NCI-H2171 (cell line): ENCODE measurements at regions not wholly inside any gene's neighbourhood (a gene's known extent, or its start where the extent isn't known, plus 50 kb on each side); places are given as distances from the start of the nearest gene placed in this dataset.

ENCODE experiments used
- DNase-seq: peaks from one replicate; lab custom pipeline; 2025; lab: John Stamatoyannopoulos, UW

DNA sequence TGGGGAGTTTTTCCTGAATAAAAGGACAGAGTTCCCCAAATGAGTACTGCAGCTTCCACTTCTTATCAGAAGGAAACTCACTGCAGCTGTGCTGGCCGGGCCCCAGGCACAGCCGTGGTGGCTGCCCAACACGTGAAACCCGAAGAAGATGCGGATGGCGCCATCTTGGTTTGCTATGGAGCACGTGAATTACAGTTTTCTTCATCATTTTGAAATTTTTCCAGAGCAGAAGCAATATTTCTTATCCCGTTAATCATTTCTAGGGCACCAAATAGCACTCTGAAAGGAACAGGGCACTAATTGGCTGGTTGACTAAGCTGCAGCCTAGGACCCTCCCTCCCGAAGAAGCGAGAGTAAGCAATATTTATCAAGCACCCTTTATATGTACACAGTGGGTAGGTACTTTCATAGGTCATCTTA, 63.2 kb upstream of the EPS8L3 start:
- DNase-seq = no peak

DNA sequence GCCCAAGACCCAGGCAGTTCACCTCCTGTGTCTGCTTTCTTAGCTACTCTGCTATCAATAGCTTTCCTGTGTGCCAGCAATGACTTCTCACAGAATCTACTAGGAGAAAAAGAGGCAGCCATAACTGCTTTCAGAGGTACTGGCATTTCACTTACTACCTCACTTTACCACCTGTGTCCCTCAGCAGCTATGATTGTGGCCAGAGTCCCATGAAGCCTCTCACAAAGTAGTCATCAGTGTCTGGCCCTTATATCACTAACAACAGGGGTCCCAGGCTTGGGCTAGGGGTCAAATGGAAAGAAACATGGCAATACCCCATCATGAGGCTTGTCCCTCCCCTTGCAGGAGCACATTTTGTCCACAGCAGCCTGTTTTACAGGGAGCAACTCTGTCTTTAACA, 62.7 kb upstream of the EPS8L3 start:
- DNase-seq = no peak

DNA sequence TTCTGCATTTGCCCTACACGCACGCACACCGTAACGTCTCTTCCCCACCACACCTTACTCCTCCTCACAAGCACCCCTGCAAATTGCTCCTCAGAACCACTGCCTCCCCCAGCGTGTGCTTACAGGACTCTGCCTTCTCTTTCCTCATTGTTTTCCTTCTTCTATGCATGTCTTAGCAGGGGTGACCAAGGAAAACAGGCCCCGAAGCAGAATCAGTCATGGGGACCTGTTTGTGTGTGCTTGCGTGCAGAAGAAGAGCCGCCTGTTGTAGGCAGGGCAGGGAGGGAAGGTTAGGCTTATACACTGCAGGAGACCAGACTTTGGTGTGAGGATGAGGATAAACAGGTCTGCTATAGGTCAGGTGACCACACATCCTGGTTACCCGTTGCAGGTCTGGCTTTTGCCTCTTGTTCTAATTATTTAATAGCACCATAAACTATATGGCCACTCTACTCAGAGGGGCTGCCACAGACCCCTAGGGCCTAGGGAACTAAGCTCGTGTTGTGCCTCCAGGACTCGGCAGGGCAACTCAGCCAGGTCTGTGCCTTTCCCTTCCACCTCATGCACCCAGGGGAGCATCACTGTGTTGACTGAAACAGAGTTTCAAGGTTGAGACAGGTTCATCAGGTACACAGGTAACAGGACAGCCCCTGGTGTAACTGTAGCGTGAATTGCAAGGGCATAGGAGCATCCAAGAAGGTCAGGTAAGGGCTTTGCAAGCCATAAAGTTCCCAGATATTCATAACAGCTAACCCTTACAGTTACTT, 60.8 kb upstream of the EPS8L3 start:
- DNase-seq = no peak

DNA sequence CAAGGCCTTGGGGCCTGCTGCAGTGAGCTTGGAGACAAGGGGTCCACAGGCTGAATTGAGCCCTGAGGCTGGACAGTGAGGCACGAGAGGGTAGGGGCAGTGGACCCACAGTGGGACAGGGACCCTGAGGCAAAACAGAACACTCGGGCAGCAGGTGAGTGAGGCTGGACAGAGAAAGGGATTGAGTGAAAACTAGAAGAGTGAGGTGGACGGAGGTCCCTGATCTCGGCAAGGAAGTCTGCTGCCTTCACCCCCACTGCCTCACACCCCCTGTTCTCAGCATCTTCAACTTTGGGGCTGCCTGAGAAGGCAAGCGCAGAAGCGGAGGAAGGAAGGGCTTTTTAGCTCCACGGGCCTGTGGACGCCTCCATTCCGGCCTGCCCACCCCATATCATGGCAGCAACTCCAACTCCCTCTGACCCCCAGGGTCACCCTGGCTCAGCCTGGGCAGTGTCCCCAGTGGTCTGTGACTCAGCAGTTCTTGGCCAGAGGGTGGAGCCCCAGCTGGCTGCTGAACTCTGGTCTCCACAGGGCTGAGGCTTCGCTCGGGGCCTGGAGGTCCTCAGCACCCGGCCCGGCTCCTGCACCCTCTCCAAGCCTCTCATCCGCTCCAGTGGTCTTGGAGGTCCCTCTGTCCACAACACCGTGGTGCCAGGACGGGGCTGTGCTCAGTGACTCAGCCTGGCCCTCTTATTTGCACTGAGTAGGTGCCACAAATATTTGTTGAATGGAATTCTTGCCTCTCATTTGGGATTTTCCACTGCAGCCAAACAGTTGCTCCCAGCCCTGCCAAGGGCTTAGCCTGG, 60.0 kb upstream of the EPS8L3 start:
- no peak for DNase-seq

DNA sequence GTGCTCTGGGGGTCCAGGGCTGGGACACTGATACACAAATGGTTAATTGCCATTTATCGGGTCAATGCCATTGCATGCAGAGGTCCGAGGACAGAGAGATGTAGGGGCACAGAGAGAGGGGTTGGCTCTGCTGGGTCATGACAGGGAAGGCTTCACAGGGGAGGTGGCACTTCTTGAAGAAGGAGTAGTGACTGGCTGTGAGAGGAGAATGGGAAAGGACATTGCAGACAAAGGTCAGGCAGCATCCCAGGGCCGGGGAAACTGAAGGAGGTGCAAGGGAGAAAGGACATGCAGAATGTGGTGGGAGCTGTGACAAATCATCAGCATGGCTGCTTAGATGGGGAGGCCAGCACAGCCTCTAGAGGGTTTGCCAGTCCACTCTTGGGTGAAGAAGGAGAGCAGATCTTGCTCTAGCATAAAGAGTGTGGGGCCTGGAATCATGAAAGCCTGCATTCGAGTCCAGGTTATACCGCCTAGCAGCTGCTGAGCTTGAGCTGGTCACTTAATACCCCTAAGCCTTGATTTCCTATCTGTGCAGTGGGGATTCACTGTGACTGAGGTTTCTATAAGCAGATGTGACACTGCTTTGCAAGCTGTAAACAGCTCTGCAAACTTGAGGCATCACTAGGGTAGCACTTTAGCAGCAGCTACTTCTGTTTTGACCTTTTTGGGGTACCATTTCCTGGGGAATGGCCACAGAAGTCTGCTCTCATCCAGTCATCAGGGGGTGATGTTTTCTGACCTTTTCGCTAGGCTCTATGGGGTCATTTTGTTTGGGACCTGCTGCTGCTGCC, 59.2 kb upstream of the EPS8L3 start:
- no peak for DNase-seq

DNA sequence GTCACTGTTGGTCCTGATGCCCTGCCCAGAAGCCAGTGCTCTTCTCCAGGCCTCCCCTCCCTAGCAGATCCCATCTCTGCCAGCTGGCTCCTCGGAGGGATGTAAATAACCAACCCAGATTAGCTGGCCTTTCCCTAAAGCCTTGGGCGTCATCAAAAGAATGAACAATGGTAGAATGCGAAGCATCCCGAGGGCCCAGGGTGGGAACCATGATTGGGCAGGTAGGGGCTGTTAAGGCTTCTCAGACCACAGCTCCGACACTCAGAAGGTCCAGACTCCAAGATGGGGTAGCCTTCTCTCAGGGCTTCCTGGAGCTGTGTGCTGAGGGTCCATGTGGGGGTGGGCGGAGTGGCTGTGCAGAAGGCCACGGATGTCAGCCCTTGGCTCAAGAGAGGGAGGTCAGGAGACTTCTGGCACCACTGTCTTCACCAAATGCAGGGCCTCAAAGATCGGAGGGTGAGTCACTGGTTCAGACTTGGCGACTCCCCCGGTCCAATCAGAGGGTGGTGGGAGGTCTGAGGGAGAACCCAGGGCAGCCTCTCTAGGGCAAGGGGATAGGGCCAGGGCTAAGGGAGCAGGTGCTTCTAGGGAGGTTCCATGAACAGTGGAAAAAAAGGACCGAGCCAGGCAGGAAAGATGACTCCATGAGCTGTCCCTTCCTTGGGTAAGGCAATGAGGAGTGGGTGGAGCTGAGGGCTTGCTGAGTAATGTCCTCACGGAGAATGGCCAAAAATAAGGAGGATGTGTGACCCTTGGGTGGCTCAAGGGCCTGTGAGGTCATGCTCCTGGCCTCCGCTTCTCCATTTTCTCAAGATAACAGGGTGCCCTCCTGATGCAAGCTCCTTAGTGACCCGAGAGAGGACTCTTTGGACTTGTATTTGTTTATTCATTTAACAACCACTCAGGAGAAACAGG, 58.4 kb upstream of the EPS8L3 start:
- no peak for DNase-seq

DNA sequence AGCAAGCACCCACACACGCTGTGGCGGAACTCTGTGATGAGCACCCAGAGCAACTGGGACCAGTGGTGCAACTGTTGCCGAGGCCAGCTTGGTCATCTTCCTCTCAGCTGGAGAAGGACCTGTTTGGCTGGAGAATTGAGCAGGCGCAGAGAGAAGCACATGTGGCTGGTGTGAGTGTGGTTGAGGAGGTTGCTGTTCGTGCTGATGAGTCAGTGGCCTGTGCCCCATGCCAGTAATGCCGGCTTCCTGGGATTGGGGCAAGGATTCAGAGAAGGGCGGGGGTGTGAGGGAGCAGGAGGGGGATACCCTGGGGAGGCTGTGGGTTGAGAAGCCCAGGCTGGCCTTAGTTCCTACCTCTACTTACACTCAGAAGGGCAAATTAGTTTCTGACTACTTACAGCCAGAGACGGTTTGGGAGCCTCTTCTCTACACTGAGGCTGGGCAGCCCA, 57.5 kb upstream of the EPS8L3 start:
- no peak for DNase-seq

DNA sequence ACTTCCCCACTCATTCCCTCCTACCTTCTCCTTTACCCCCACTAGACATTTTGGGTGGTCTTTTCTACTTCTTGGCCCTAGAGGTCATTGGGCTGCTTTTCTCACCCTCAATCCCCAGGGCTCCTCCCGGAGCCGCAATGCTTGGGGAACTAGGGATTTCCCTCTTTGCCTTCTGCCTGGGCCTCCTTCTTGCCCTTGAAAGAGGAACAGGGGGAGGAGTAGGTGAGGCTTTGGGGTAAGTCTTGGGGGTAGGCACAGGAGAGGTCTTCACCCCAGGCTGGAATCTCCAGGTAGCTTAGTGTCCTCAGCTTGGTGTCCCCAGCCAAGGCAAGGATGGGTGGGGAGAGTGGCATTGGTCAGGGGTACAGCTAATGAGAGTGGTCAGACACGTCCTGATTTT, 56.2 kb upstream of the EPS8L3 start:
- no peak for DNase-seq

DNA sequence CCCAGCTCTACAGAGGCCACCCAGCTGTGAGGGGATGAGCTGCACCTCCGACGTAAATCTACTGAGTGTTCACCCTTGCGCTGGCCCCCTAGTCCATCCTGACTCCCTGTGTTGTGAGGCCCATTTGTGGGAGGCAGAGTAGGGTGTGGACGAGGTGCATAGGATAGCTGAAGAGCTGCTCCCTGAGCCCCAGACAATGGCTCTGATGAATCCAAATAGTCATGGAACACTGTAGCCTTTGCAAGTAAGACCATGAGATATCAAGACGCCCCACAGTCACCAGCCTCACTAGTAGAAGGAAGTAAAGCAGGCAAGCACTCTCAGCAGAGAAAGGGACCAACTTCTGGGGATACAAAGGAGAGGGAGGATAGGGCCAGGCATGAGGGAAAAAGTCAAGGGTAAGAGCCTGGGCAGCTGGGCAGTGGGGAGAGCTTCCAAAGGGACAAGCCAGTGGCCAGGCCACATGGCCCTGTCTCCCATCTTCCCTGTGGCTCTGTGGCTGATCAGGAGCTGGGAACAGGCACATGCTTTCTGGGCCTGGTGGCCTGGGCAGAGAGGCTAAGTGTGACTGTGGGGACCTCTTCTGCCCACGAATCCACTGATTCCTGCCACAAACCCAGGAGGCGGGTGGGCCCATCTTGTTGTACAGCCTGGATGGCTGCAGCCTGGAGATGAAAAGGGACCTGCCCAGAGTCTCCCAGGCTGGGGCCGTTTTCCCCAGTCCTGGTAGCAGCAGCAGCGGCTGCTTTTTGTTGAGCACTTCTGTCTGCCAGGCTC, 55.5 kb upstream of the EPS8L3 start:
- DNase-seq = no peak

DNA sequence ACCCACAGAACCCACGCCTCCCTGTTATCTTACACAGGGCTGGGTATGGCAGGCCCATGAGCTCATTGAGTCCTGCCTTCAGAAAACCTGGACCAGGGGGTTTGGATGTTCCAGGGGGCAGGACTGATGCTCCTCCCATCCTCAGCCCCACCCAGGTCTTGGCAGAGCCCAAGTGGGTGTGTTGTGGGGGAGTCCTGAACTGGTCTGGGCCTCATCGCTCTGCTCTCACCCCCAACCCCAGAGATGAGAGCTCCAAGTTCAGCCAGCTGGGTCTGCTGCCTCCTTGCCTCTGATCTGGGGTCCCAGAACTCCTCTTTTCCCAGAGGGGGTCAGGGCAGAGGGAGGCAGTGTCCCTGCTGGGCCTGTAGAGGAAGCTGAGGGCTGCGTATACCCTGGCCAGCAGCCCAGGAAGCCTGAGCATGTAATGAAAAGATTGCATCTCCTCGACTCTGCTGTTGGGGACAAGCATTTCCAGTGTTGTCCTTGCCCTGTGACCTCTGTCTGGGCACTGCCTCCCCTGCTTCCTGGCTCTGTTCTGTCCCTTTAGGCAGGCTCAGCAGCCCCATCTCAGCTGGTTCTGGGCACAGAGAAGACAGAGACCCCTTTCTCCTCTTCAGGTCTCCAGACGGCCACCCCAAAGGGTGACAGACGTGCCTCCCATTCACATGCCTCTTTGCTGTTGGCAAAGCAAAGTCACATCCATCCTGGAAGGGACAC, 54.7 kb upstream of the EPS8L3 start:
- DNase-seq = no peak

DNA sequence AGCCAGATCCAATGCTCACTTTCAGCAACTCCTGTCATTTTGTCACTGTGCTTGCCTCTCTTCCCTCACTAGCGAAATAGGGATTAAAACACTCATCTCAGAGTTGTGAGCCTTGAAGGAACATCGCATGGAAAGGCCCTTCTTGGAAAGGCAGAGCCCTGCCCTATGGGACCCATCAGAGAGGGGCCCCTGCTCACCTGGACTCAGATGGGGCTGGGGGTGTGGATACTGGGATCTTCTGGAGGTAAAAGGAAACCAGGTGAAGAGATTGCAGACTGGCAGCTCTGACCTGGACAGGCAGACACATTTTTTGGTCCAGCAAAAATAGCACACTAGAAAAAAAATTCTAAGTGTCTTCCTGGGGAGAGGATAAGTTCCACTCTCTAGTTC, 54.2 kb upstream of the EPS8L3 start:
- DNase-seq = no peak

DNA sequence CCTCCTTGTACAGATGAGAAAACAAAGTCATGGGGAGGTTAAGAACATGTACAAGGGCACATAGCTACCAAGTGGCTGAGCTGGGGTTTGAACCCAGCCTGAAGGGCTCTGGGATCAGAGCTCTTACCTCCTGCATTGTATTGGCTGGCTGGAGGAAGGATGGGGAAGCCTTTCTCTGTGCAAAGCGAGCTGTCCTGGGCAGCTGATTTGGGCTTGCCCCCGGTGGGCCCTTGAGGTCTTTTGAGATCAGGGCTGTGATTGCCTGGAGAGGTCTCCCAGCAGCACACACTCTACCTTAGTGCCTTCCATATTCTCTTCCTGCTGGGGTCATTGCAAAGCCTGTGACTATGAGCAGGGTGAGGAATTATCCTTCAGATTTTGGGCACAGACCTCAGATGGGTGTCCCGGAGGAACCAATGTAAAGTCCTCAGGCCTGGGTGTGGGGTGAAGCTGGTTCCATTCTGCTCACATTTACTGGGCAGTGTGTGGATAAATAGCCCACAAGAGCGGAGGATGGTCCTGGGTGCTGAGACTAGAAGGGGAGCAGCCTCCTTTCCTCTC, 53.3 kb upstream of the EPS8L3 start:
- no peak for DNase-seq

DNA sequence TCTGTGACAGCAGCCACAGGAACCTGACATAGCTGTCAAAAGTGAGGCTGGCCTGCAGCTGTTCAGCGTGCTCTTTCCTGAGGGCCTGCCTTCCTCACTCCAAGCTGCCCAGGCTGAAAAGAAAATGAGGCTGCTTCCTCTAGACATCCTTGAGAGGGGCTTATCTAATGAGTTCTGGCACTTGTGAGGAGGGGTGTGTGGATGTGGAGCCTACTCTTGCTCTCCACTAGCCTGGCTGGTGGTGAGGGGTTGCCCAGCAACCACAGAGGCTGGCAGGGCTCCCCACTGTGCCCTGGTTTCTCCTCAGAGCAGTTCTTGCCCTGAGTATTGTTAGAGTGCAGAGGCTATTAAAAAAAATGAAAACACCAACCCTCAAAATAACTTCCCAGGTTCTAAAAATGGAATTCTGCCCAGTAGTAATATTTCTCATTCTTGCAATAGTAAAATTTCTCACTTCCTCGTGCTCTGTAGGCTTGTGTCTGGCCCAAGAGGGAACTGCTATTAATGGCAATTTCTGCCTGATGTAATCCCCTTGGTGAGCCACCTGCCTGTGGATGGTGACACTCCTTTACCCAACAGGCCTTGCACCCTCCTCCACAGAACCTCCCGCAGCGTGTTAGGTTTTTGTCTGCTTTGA, 52.6 kb upstream of the EPS8L3 start:
- no peak for DNase-seq

DNA sequence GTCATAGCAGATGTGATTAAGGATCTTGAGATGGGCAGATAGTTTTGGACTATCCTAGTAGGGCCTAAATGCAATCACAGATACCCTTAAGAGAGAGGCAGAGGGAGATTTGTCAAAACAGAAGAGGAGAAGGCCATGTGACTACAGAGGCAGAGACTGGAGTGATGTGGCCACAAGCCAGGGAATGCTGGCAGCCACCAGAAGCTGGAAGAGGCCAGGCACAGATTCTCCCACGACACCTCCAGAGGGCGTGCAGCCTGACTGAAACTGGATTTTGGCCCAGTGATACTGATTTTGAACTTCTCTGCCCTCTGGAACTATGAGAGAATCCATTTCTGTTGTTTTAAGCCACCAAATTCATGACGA, 52.1 kb upstream of the EPS8L3 start:
- DNase-seq = no peak

DNA sequence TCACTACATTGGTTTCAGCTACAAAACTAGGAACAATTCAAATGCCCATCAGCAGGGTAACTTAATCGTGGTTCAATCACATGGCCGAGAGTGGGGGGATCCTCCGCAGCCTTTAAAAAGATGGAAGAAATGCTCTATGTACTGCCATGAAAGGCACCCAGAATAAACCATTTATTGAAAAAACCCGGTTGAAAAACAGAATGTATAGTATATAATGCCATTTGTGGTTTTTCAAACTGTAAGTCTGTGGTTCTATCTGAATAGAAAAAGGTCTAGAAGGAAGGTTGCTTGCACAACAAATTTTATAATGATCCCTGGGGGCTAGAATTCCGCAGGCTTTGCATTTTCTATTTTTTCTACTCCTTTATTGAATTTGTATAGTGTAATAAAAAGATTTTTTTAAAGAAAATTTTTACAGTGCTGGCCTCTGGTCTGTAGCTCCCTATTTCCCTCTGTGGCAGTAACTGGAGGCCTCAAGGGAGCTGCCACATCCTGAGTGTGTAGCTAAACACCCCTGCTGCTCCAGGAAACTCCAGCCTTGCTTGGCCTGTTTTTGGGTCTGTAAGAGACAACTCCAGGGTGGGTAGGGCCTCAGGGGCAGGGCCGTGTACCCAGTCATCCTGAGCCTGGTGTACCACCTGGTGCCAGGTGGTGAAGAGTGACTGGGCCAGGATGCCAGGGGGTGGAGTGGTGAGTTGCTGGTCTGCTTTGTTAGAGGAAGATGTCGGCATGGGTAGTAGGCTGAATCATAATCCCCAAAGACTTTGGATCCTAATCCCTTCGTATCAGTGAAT, 51.5 kb upstream of the EPS8L3 start:
- DNase-seq = no peak

DNA sequence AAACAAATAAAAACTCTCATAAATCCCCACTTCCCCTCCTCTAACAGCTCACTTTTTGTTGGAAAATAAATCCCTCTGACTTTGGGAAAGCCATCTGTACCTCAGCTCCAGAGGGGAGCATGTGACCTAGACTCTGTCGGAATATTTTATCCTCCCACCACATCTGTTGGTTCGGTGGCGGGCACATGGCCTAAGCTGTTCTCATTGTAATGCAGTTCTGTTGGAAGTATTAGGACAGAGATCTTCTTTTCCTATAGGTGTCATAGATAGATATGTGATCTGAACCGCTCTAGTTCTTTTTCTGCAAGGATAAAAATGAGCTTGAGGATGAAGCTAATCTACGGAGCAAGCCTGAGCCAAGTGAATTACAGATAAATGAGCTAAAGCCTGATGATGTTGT, 50.5 kb upstream of the EPS8L3 start:
- peak; percentile 50 for DNase-seq
